Astrocyte (in vitro differentiated cells and primary cell): ENCODE measurements at regions not wholly inside any gene's neighbourhood (a gene's known extent, or its start where the extent isn't known, plus 50 kb on each side); places are given as distances from the start of the nearest gene placed in this dataset.
A peak's percentile ranks its signal among the peaks of the same experiment; 100 is the strongest.

Experiments
- DNase-seq: peaks from one replicate; pipeline ENCODE4 v3.0.0-alpha.2; 2010; ENCODE audit warnings: low read depth
- FAIRE-seq: peaks from 2 replicates; lab custom pipeline; 2011; peaks lifted over from hg19 to GRCh38; lab: Jason Lieb, UNC
- H2AFZ ChIP-seq: 2 replicates; pipeline ENCODE4 v1.6.0; 2012; ENCODE audit warnings: low read depth, low read length, inconsistent platforms
- H3K27ac ChIP-seq: 2 replicates; pipeline ENCODE4 v1.5.1; 2011; ENCODE audit warnings: low read depth, low read length, inconsistent platforms
- H3K27me3 ChIP-seq: 2 replicates; pipeline ENCODE4 v1.6.0; 2011; ENCODE audit warnings: low read length, inconsistent platforms; ENCODE audit not compliant: insufficient read depth
- H3K36me3 ChIP-seq: 2 replicates; pipeline ENCODE4 v1.5.1; 2011; ENCODE audit warnings: low read length, inconsistent platforms; ENCODE audit not compliant: insufficient read depth
- H3K4me1 ChIP-seq: 2 replicates; pipeline ENCODE4 v1.5.1; 2011; ENCODE audit warnings: low read length, inconsistent platforms; ENCODE audit not compliant: insufficient read depth
- H3K4me2 ChIP-seq: 2 replicates; pipeline ENCODE4 v1.6.0; 2012; ENCODE audit warnings: low read length, inconsistent platforms
- H3K4me3 ChIP-seq: 2 replicates; pipeline ENCODE4 v1.5.1; 2011; ENCODE audit warnings: low read depth, mild to moderate bottlenecking, low read length, inconsistent platforms; ENCODE audit not compliant: insufficient read depth
- H3K79me2 ChIP-seq: 2 replicates; pipeline ENCODE4 v1.6.0; 2012; ENCODE audit warnings: mild to moderate bottlenecking, low read length, inconsistent platforms; ENCODE audit not compliant: insufficient read depth
- H3K9ac ChIP-seq: 2 replicates; pipeline ENCODE4 v1.6.0; 2012; ENCODE audit warnings: mild to moderate bottlenecking, low read length, inconsistent platforms
- H3K9me3 ChIP-seq: 2 replicates; pipeline ENCODE4 v1.5.1; 2012; ENCODE audit warnings: low read depth, mild to moderate bottlenecking, low read length, inconsistent platforms; ENCODE audit not compliant: insufficient read depth
- H4K20me1 ChIP-seq: 2 replicates; pipeline ENCODE4 v1.6.0; 2012; ENCODE audit warnings: low read length, inconsistent platforms; ENCODE audit not compliant: insufficient read depth
- H3K27ac Mint-ChIP-seq: one replicate; pipeline ENCODE4 v1.8.0; 2021; ENCODE audit warnings: mild to moderate bottlenecking, mixed read lengths; ENCODE audit not compliant: unreplicated experiment
- H3K27me3 Mint-ChIP-seq: one replicate; pipeline ENCODE4 v1.8.0; 2021; ENCODE audit warnings: low read depth, mixed read lengths; ENCODE audit not compliant: unreplicated experiment
- H3K36me3 Mint-ChIP-seq: one replicate; pipeline ENCODE4 v1.8.0; 2021; ENCODE audit warnings: low read depth, mixed read lengths; ENCODE audit not compliant: unreplicated experiment
- H3K4me1 Mint-ChIP-seq: one replicate; pipeline ENCODE4 v1.8.0; 2021; ENCODE audit warnings: low read depth, mixed read lengths; ENCODE audit not compliant: unreplicated experiment
- H3K4me3 Mint-ChIP-seq: one replicate; pipeline ENCODE4 v1.8.0; 2021; ENCODE audit warnings: mild to moderate bottlenecking, moderate library complexity, mixed read lengths; ENCODE audit not compliant: unreplicated experiment
- H3K9me3 Mint-ChIP-seq: one replicate; pipeline ENCODE4 v1.8.0; 2021; ENCODE audit warnings: mild to moderate bottlenecking, mixed read lengths; ENCODE audit not compliant: unreplicated experiment
- EZH2 ChIP-seq: IDR thresholded peaks from 2 replicates; pipeline ENCODE4 v1.6.1; 2012; ENCODE audit warnings: mild to moderate bottlenecking, low read length, inconsistent platforms; ENCODE audit not compliant: insufficient read depth
- TF ChIP-seq, protein P1 (sequence below): IDR thresholded peaks from 2 replicates; pipeline ENCODE4 v1.5.1; 2011; ENCODE audit warnings: low read depth, mild to moderate bottlenecking, inconsistent platforms, low read length, moderate library complexity; ENCODE audit not compliant: insufficient read depth

DNA sequence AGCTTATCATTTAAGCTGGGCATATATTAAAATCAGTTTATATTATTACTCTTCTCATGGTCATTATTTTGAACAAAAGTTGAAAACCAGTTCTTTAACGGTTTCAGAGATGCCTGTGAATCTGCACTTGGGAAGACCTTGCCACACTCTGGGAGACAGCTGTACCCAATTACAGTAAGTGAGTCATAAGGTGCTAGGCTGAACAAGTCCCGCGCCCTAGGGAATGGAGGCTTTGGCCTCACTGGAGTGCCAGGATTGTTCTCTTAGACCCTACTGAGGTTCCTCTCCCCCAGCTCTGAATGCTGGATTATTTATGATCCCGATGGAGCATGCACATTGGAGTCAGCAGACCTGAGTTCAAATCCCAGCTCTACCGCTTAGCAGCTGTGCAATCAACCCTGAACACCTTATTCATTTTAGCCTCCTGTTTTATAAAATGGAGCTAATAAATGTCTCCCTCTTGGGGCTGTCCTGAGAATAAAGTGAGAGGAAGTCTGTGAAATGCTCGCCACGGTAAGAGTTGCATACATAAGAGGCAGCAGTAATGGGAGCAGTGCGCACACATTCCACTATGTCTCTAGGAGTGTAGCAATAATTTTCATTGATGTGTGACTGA, 266.2 kb downstream of the FOXD2 start:
- no peaks in the 10 kb centered on the region for H3K9me3 ChIP-seq
- FAIRE-seq (no peak), DNase-seq (peak; percentile 25)
- H3K4me3 Mint-ChIP-seq = no peak overlapping the region
- no peak overlapping the region for H3K27ac Mint-ChIP-seq
- peaks cover 31% of the 10 kb centered on the region for H3K27me3 ChIP-seq
- no peak overlapping the region for H2AFZ ChIP-seq
- no peaks in the 10 kb centered on the region for H3K79me2 ChIP-seq
- H3K9me3 Mint-ChIP-seq = peaks cover 2% of the 10 kb centered on the region
- no peak overlapping the region for H3K4me3 ChIP-seq
- peaks cover 3% of the 10 kb centered on the region for H3K4me1 ChIP-seq
- no peak for TF ChIP-seq EZH2
- TF ChIP-seq, protein P1, sequence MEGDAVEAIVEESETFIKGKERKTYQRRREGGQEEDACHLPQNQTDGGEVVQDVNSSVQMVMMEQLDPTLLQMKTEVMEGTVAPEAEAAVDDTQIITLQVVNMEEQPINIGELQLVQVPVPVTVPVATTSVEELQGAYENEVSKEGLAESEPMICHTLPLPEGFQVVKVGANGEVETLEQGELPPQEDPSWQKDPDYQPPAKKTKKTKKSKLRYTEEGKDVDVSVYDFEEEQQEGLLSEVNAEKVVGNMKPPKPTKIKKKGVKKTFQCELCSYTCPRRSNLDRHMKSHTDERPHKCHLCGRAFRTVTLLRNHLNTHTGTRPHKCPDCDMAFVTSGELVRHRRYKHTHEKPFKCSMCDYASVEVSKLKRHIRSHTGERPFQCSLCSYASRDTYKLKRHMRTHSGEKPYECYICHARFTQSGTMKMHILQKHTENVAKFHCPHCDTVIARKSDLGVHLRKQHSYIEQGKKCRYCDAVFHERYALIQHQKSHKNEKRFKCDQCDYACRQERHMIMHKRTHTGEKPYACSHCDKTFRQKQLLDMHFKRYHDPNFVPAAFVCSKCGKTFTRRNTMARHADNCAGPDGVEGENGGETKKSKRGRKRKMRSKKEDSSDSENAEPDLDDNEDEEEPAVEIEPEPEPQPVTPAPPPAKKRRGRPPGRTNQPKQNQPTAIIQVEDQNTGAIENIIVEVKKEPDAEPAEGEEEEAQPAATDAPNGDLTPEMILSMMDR = peak; percentile 32
- H4K20me1 ChIP-seq = no peaks in the 10 kb centered on the region
- H3K4me2 ChIP-seq = no peak overlapping the region
- peaks cover 4% of the 10 kb centered on the region for H3K4me1 Mint-ChIP-seq
- no peak overlapping the region for H3K27ac ChIP-seq
- no peaks in the 10 kb centered on the region for H3K36me3 Mint-ChIP-seq
- H3K27me3 Mint-ChIP-seq = peaks cover 65% of the 10 kb centered on the region
- no peaks in the 10 kb centered on the region for H3K36me3 ChIP-seq
- H3K9ac ChIP-seq = no peak overlapping the region

DNA sequence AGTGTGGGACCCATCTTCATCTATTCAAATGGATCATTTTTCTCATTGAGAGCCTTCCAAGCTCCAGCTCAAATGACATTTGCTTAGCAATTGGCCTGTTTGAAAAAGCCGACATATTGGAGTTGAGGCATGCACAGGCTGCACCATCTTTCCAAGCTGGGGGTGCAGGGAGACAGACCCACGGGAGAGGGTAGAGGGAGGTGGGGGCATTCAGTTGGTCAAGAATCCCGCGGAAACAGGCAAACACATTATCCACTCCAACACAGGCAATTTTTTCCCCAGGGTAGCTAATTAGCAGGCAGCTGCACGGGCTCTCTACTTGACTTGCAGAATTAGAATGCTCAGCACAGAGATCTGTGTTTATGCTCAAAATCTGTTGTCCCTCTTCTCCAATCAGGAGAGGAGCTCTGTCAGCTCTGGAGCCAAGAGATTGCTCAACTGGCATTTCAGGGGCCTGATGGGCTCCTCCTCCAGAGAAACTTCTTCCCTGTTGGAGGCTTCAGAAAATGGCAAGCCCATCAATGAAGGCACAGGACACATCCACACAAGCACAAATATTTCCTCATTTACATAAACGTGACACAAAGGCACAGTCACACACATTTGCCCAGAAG, 267.8 kb downstream of the FOXD2 start:
- no peak overlapping the region for H3K27ac ChIP-seq
- no peaks in the 10 kb centered on the region for H3K36me3 ChIP-seq
- H2AFZ ChIP-seq = no peak overlapping the region
- H3K4me3 ChIP-seq = no peak overlapping the region
- H3K4me1 ChIP-seq = peaks cover 12% of the 10 kb centered on the region
- Mint-ChIP-seq H3K27me3 (peaks cover 63% of the 10 kb centered on the region), H3K36me3 (no peaks in the 10 kb centered on the region), H3K27ac (no peak overlapping the region), H3K4me3 (no peak overlapping the region), H3K4me1 (peaks cover 4% of the 10 kb centered on the region), H3K9me3 (peaks cover 2% of the 10 kb centered on the region)
- no peaks in the 10 kb centered on the region for H3K9me3 ChIP-seq
- no peaks in the 10 kb centered on the region for H4K20me1 ChIP-seq
- H3K9ac ChIP-seq = no peak overlapping the region
- DNase-seq (no peak), FAIRE-seq (no peak)
- H3K27me3 ChIP-seq = peaks cover 45% of the 10 kb centered on the region
- H3K79me2 ChIP-seq = no peaks in the 10 kb centered on the region
- H3K4me2 ChIP-seq = no peak overlapping the region
- no peak for TF ChIP-seq EZH2
- TF ChIP-seq, protein P1 = no peak

DNA sequence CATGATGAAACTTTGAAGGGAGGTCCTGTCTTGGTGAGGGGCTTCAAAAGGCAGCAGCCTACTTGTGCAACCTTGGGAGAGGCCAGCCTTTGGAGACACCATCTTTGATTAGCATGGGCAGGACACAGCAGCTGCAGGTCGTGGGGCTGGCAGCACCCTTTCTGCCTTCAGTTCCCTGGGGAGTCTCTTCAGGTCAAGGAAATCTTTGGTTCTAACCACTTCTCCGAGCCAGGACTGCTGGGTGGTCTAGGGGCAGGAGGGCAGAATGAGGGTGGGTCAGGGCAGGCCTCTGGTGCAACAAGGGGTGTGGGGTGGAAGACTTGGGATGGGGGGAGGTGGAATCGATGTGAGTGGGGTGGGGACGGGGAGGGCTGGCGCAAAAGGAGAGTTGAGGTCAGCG, 269.7 kb downstream of the FOXD2 start:
- no peaks in the 10 kb centered on the region for H4K20me1 ChIP-seq
- Mint-ChIP-seq H3K27me3 (peaks cover 67% of the 10 kb centered on the region), H3K4me1 (peaks cover 4% of the 10 kb centered on the region), H3K27ac (no peak overlapping the region), H3K9me3 (no peaks in the 10 kb centered on the region), H3K36me3 (no peaks in the 10 kb centered on the region), H3K4me3 (no peak overlapping the region)
- H3K4me3 ChIP-seq = no peak overlapping the region
- H3K79me2 ChIP-seq = no peaks in the 10 kb centered on the region
- H3K27ac ChIP-seq = no peak overlapping the region
- no peak overlapping the region for H2AFZ ChIP-seq
- no peaks in the 10 kb centered on the region for H3K36me3 ChIP-seq
- no peak for DNase-seq
- peaks cover 12% of the 10 kb centered on the region for H3K4me1 ChIP-seq
- no peak overlapping the region for H3K4me2 ChIP-seq
- H3K9me3 ChIP-seq = no peaks in the 10 kb centered on the region
- H3K9ac ChIP-seq = no peak overlapping the region
- TF ChIP-seq, protein P1 = no peak
- TF ChIP-seq EZH2 = no peak
- peaks cover 62% of the 10 kb centered on the region for H3K27me3 ChIP-seq
- no peak for FAIRE-seq
